ENCODE measurements at regions not wholly inside any gene's neighbourhood (a gene's known extent, or its start where the extent isn't known, plus 50 kb on each side); places are given as distances from the start of the nearest gene placed in this dataset.

DNA sequence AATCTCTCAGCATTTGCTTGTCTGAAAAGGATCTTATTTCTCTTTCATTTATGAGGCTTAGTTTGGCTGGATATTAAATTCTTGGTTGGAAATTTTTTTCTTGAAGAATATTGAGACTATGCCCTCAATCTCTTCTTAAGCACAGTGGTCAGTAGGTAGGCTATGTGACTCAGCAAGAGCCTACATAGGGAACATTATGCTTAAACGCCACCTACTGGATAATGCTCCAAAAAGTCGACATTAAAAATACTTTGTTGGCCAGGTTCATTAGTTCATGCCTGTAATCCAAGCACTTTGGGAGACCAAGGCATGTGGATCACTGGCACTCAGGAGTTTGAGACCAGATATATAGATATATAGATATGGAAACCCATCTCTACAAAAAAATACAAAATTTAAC is 678.0 kb upstream of the USP24 start:
- TF ChIP-seq EP300 (IDR thresholded peaks at IDR 0.05), result no peak
- TF ChIP-seq POLR2A (IDR thresholded peaks at IDR 0.05), result no peak
- TF ChIP-seq, protein P1, sequence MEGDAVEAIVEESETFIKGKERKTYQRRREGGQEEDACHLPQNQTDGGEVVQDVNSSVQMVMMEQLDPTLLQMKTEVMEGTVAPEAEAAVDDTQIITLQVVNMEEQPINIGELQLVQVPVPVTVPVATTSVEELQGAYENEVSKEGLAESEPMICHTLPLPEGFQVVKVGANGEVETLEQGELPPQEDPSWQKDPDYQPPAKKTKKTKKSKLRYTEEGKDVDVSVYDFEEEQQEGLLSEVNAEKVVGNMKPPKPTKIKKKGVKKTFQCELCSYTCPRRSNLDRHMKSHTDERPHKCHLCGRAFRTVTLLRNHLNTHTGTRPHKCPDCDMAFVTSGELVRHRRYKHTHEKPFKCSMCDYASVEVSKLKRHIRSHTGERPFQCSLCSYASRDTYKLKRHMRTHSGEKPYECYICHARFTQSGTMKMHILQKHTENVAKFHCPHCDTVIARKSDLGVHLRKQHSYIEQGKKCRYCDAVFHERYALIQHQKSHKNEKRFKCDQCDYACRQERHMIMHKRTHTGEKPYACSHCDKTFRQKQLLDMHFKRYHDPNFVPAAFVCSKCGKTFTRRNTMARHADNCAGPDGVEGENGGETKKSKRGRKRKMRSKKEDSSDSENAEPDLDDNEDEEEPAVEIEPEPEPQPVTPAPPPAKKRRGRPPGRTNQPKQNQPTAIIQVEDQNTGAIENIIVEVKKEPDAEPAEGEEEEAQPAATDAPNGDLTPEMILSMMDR (IDR thresholded peaks at IDR 0.05), result no peak

Data from tibial nerve (tissue), 4 donors.